GM19395 (cell line): ENCODE measurements at regions not wholly inside any gene's neighbourhood (a gene's known extent, or its start where the extent isn't known, plus 50 kb on each side); places are given as distances from the start of the nearest gene placed in this dataset.
"Not testable (repeated sequence)": the region's sequence is repeated elsewhere in the genome, so short reads cannot be mapped to it uniquely, and the experiment has no call there.

Experiments used
- ATAC-seq: cut with Tn5 transposase; IDR thresholded peaks from one replicate; pipeline ENCODE4 v1.9.1; 2021; ENCODE audit warnings: mild to moderate bottlenecking, moderate library complexity; ENCODE audit not compliant: unreplicated experiment

GRCh38 chr15:77844798-77845446 is 212.2 kb upstream of the LINGO1 start:
- no peak for ATAC-seq

GRCh38 chr15:77843546-77843945 is 210.8 kb upstream of the LINGO1 start:
- no peak for ATAC-seq

- ATAC-seq, result no peak
Observed at GRCh38 chr15:77840991-77841775, 208.5 kb upstream of the LINGO1 start.

GRCh38 chr15:77839970-77840905 is 207.5 kb upstream of the LINGO1 start:
- ATAC-seq, result no peak

- no peak for ATAC-seq
Observed at GRCh38 chr15:77839456-77839855, 206.7 kb upstream of the LINGO1 start.

- no peak for ATAC-seq
Observed at GRCh38 chr15:77838595-77838994, 205.9 kb upstream of the LINGO1 start.

- no peak for ATAC-seq
Observed at GRCh38 chr15:77838061-77838460, 205.3 kb upstream of the LINGO1 start.

- no peak for ATAC-seq
Observed at GRCh38 chr15:77837649-77838025, 204.9 kb upstream of the LINGO1 start.

GRCh38 chr15:77836906-77837648 is 204.4 kb upstream of the LINGO1 start:
- no peak for ATAC-seq

- no peak for ATAC-seq
Observed at GRCh38 chr15:77836121-77836692, 203.5 kb upstream of the LINGO1 start.

- no peak for ATAC-seq
Observed at GRCh38 chr15:77834276-77834990, 201.7 kb upstream of the LINGO1 start.

GRCh38 chr15:77832874-77833273 is 200.2 kb upstream of the LINGO1 start:
- no peak for ATAC-seq

GRCh38 chr15:77831986-77832385 is 199.3 kb upstream of the LINGO1 start:
- no peak for ATAC-seq

GRCh38 chr15:77830051-77830468 is 197.3 kb upstream of the LINGO1 start:
- no peak for ATAC-seq

GRCh38 chr15:77829331-77829730 is 196.6 kb upstream of the LINGO1 start:
- ATAC-seq, result not testable (repeated sequence)

- ATAC-seq, result no peak
Observed at GRCh38 chr15:77827860-77828259, 195.1 kb upstream of the LINGO1 start.

GRCh38 chr15:77826006-77826695 is 193.4 kb upstream of the LINGO1 start:
- ATAC-seq, result no peak

- no peak for ATAC-seq
Observed at GRCh38 chr15:77825546-77825945, 192.8 kb upstream of the LINGO1 start.

- ATAC-seq, result no peak
Observed at GRCh38 chr15:77825252-77825542, 192.5 kb upstream of the LINGO1 start.
